AG20443 (cell line): ENCODE measurements at regions not wholly inside any gene's neighbourhood (a gene's known extent, or its start where the extent isn't known, plus 50 kb on each side); places are given as distances from the start of the nearest gene placed in this dataset.

Experiments used
- DNase-seq: peaks from one replicate; pipeline ENCODE4 v3.0.0; 2012; ENCODE audit warnings: low spot score, mixed read lengths

DNA sequence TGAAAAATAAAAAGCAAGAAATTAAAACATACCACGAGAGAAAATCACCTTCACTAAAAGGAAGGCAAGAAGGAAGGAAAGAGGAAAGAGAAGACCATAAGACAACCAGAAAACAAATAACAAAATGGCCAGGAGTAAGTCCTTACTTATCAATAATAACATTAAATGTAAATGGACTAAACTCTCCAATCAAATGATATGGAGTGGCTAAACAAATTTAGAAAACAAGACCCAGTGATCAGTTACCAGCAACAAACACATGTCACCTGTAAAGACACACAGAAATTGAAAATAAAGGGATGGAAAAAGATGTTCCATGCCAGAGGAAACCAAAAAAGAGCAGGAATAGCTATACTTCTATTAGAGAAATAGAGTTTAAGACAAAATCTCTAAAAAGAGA is 85.0 kb upstream of the SLC38A4 start:
- no peak for DNase-seq

DNA sequence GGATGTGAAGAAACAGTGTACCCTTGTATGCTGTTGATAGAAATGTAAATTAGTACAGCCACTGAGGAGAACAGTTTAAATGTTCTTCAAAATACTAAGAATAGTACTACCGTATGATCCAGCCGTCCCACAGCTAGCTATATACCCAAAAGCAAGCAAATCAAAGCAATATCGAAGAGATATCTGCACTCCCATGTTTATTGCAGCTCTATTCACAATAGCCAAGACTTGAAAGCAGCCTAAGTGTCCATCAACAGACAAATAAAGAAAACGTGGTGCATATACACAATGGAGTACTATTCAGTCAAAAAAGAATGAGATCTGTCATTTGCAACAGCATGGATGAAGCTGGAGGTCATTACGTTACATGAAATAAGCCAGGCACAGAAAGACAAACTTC is 88.5 kb upstream of the SLC38A4 start:
- DNase-seq, result no peak

GRCh38 chr12:46915082-46915481 is 89.3 kb upstream of the SLC38A4 start:
- peak; percentile 80 for DNase-seq

GRCh38 chr12:46915836-46916235 is 90.0 kb upstream of the SLC38A4 start:
- peak; percentile 66 for DNase-seq

- no peak for DNase-seq
Observed at GRCh38 chr12:46916796-46917419, 91.1 kb upstream of the SLC38A4 start.

DNA sequence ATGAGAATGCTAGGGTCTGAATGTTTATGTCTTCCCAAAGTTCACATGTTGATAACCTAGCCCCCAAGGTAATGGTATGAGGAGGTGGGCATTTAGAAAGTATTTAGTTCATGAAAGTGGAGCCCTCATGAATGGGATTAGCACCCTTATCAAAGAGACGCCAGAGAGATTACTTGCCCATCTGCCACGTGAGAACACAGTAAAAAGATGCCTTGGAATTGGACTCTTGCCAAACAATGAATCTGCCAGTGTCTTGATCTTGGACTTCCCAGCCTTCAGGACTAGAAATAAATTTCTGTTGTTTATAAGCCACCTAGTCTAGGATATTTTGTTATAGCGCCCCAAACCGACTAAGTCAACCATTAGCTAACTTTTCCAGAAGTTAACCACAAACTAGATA is 92.0 kb upstream of the SLC38A4 start:
- no peak for DNase-seq

DNA sequence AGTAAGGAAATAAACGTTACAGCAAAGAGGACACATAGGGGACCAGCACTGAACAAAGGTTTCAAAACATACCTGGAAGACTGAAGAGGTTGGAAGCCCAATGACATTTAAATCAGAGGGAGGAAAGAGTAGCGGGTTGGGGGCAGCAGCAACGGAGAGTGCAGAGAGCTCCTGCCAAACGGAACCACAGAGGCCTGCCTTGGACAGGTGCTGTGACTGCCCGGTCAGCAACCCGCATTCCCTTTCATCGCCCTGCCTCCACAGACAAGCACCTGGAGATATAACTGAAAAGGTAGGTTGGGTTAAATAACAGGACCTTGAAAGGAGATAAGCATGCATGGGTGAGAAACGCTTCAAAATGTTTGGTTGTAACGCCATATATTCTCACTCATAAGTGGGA is 92.8 kb upstream of the SLC38A4 start:
- no peak for DNase-seq

GRCh38 chr12:46919666-46920400 is 94.0 kb upstream of the SLC38A4 start:
- peak; percentile 30 for DNase-seq

- DNase-seq, result no peak
Observed at GRCh38 chr12:46920499-46920898, 94.7 kb upstream of the SLC38A4 start.

GRCh38 chr12:46921048-46921763 is 95.4 kb upstream of the SLC38A4 start:
- peak; percentile 37 for DNase-seq

DNA sequence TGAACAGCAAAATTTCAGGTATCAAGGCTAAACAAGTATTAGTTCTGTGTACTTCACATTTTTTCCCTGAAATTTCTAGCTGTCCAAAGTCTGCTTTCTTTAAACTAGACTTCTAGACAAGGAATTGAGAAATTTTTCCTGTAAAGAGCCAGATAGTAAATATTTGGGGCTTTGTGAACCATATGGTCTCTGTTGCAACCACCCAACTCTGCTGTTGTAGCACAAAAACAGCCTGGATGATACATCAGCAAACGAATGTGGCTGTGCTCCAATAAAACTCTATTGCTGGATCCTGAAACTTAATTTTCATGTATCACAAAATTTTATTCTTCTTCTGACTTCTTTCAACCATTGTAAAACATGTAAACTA is 96.0 kb upstream of the SLC38A4 start:
- DNase-seq, result peak; percentile 59

GRCh38 chr12:46926526-46926925 is 100.7 kb upstream of the SLC38A4 start:
- DNase-seq, result no peak

GRCh38 chr12:46930101-46930500 is 104.3 kb upstream of the SLC38A4 start:
- DNase-seq, result no peak

- peak; percentile 58 for DNase-seq
Observed at GRCh38 chr12:46933947-46934346, 108.2 kb upstream of the SLC38A4 start.

DNA sequence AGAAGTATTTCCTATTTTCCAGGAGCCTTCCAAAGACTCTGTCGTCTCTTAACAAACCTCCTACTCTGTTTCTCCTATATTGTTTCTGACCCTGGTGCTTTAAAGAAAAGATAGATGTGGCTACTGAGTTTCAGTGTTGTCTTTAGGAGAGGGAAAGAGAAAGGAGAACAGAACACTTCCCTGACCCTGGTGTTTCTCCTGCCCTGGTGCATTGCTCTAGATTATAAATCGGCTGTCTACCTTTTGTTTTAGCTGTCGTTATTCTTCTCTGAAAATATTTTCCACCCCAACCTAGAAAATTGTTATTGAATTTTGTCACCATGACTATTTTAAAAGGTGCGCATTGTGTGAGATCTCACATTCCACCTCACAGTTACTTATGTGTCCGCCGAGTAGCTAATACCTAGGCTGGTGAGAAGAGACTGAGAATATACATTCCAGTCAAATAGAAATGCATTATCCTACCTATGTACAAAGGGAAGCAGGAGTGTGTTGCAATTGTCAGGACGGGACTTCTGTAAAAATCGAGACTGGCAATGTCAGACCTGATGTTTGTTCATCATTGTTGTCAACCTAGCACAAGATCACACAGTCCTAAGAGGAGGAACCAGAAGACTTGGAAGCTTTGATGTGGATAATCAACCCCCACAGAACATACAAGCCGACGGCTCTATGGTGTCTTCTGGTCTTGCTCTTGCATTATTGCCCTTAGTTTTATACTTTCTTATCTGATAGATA is 108.7 kb upstream of the SLC38A4 start:
- no peak for DNase-seq

GRCh38 chr12:46935271-46935847 is 109.6 kb upstream of the SLC38A4 start:
- DNase-seq, result no peak

DNA sequence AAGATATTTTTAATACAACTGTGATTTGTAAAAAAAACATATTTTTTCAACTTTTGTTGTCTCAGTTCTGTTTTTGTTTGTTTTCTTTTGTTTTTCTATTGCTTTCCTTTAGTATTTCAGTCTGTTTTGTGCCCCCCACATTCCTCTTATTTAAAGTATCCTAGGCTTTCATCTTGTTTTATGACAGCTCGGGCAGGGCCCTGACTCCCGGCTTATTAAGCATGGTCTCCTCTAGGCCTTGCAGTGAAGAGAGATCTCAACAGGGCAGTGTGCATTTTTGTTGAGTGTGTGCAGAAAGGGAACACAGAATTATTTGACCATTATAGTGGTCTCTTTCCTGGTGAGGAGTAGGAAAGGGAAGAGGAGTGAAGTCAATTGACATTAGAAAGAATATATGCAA is 110.2 kb upstream of the SLC38A4 start:
- DNase-seq, result no peak

DNA sequence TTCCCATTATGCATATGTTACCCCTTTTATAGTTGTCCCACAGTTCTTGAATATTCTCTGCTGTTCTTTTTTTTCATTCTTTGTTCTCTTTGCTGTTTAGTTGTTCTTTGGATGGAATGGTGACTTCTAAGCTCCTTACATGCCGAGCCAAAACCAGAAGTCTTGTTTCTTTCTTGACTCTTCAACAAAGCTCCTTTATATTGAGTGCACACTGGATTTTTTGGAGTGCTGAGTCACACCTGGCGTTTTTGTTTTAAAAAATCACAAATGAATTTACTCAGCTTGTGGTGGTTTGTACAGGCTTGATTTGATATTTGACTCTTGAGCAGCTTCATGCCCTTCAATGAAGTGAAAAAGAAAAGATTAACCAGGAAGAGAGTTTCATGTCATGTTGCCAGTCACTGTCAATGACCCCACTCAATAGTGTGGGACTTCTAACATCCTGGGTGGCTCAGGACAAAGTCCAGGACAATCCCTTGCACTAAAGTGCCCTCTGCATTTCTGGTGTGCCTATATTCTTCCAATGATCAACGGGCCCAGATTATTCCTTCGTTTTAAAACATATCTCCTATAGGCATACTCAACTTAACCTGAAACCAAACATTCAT is 112.4 kb upstream of the SLC38A4 start:
- DNase-seq, result no peak

DNA sequence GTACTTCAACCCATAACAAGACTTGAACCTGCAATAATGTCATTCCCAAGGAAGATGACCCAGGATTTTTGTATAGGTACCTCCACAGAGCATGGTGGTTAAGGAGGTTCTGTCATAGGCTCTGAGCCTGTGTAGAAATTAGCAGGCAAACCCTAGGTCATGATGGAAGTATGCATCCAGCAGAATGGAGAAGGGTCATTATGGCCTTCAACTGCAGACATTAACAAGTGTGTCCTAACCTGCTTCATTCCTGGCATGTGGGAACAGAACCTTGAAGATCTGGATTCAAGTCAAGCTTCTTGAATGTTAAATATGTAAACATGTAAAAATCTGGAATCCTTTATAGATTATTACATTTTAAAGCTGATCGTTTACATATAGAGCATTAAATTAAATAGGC is 116.2 kb upstream of the SLC38A4 start:
- DNase-seq, result no peak

GRCh38 chr12:46942579-46942978 is 116.8 kb upstream of the SLC38A4 start:
- peak; percentile 22 for DNase-seq

DNA sequence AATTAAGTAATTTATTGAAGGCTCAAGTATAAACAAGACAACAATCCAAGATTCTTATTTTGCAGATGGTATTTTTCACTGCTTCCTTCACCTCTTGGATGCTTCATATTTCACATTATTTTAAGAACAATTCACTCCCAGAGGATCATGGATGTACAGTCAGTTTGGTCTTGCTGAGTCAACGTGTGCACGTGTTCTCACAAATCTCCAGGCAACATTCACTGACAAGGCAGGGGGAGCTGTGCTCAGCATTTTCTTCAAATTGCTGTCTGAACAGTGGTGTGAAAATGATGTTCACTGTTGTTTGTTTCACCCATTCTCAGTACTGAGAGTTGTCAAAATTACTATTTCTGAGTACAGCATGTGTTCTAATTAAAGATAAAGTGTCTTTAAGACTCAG is 118.3 kb upstream of the SLC38A4 start:
- peak; percentile 59 for DNase-seq

- DNase-seq, result no peak
Observed at GRCh38 chr12:46944771-46945170, 119.0 kb upstream of the SLC38A4 start.
